ENCODE measurements at regions not wholly inside any gene's neighbourhood (a gene's known extent, or its start where the extent isn't known, plus 50 kb on each side); places are given as distances from the start of the nearest gene placed in this dataset.

DNA sequence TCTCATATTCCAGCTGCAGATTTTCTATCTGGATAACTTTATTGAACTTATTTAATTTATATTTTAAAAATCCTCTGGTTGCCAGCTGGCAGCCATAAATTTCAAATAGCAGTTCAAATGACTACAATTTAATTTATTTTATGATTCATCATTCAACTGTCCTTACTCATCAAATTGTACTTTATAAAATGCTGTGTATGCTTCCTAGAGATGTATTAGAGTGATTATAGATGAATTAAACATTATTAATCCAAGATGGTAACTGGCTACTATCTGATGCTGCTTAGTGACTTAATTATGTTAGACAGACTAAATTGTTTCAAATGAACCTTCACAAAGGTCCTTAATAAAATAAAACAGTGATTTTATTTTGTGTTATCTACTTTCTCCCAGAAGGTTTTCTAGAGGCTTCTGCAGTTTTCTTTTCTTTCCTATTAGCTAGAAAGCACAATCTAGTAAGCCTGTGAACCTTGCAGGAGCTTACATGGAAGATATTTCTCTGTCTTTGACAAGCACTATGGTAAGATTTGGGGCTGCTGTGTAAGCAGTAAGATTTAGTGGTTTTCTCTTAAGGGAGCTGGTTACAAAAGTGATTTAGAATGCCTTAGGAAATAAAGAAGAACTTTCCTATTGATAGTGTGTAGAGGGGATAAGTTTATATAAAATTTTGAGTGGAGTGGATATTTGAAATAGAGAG is 322.3 kb downstream of the FSIP2 start:
- TF ChIP-seq, protein P1, sequence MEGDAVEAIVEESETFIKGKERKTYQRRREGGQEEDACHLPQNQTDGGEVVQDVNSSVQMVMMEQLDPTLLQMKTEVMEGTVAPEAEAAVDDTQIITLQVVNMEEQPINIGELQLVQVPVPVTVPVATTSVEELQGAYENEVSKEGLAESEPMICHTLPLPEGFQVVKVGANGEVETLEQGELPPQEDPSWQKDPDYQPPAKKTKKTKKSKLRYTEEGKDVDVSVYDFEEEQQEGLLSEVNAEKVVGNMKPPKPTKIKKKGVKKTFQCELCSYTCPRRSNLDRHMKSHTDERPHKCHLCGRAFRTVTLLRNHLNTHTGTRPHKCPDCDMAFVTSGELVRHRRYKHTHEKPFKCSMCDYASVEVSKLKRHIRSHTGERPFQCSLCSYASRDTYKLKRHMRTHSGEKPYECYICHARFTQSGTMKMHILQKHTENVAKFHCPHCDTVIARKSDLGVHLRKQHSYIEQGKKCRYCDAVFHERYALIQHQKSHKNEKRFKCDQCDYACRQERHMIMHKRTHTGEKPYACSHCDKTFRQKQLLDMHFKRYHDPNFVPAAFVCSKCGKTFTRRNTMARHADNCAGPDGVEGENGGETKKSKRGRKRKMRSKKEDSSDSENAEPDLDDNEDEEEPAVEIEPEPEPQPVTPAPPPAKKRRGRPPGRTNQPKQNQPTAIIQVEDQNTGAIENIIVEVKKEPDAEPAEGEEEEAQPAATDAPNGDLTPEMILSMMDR (IDR thresholded peaks at IDR 0.05), result no peak
- TF ChIP-seq POLR2A (IDR thresholded peaks at IDR 0.05), result no peak
- TF ChIP-seq EP300 (IDR thresholded peaks at IDR 0.05), result no peak
- no peak for TF ChIP-seq POLR2AphosphoS5 (IDR thresholded peaks at IDR 0.05)
